ENCODE measurements at regions not wholly inside any gene's neighbourhood (a gene's known extent, or its start where the extent isn't known, plus 50 kb on each side); places are given as distances from the start of the nearest gene placed in this dataset.

GRCh38 chr5:124920909-124921666, 174.6 kb upstream of the ZNF608 start:
- no peak for TF ChIP-seq POLR2A (IDR thresholded peaks at IDR 0.05; ENCODE audit: low read length)
- TF ChIP-seq GATA1 (IDR thresholded peaks at IDR 0.05; ENCODE audit: low read depth, low read length), result no peak

Data from erythroblast (primary cell).